Activated naive CD8-positive, alpha-beta T cell (primary cell): ENCODE measurements at regions not wholly inside any gene's neighbourhood (a gene's known extent, or its start where the extent isn't known, plus 50 kb on each side); places are given as distances from the start of the nearest gene placed in this dataset.

ENCODE experiments used
- H3K27ac Mint-ChIP-seq: one replicate; pipeline ENCODE4 v1.8.0; 2021; ENCODE audit warnings: mixed read lengths
- H3K27me3 Mint-ChIP-seq: one replicate; pipeline ENCODE4 v1.8.0; 2021; ENCODE audit warnings: mixed read lengths
- H3K36me3 Mint-ChIP-seq: one replicate; pipeline ENCODE4 v1.8.0; 2021; ENCODE audit warnings: mixed read lengths
- H3K4me1 Mint-ChIP-seq: one replicate; pipeline ENCODE4 v1.8.0; 2021; ENCODE audit warnings: low read depth, mixed read lengths
- H3K4me3 Mint-ChIP-seq: one replicate; pipeline ENCODE4 v1.8.0; 2021; ENCODE audit warnings: mild to moderate bottlenecking, mixed read lengths
- H3K9me3 Mint-ChIP-seq: one replicate; pipeline ENCODE4 v1.8.0; 2021; ENCODE audit warnings: low read depth, mixed read lengths

GRCh38 chr4:176883681-176884418 lies 91.1 kb upstream of the VEGFC start:
- Mint-ChIP-seq H3K4me1 (no peaks in the 10 kb centered on the region), H3K27me3 (no peaks in the 10 kb centered on the region), H3K36me3 (no peaks in the 10 kb centered on the region), H3K9me3 (peaks cover 11% of the 10 kb centered on the region), H3K4me3 (no peak overlapping the region), H3K27ac (no peak overlapping the region)

- Mint-ChIP-seq H3K27ac (no peak overlapping the region), H3K4me3 (no peak overlapping the region), H3K27me3 (no peaks in the 10 kb centered on the region), H3K36me3 (no peaks in the 10 kb centered on the region), H3K4me1 (no peaks in the 10 kb centered on the region), H3K9me3 (peaks cover 11% of the 10 kb centered on the region)
Observed at GRCh38 chr4:176885224-176885623, 92.5 kb upstream of the VEGFC start.

GRCh38 chr4:176886135-176886534 lies 93.4 kb upstream of the VEGFC start:
- H3K9me3 Mint-ChIP-seq = peaks cover 7% of the 10 kb centered on the region
- no peaks in the 10 kb centered on the region for H3K4me1 Mint-ChIP-seq
- H3K4me3 Mint-ChIP-seq = no peak overlapping the region
- H3K36me3 Mint-ChIP-seq = no peaks in the 10 kb centered on the region
- no peaks in the 10 kb centered on the region for H3K27me3 Mint-ChIP-seq
- no peak overlapping the region for H3K27ac Mint-ChIP-seq

GRCh38 chr4:176889776-176890175 lies 97.1 kb upstream of the VEGFC start:
- Mint-ChIP-seq H3K27ac (no peak overlapping the region), H3K9me3 (peaks cover 5% of the 10 kb centered on the region), H3K27me3 (no peaks in the 10 kb centered on the region), H3K4me3 (no peak overlapping the region), H3K36me3 (no peaks in the 10 kb centered on the region), H3K4me1 (no peaks in the 10 kb centered on the region)

- no peaks in the 10 kb centered on the region for H3K36me3 Mint-ChIP-seq
- H3K4me1 Mint-ChIP-seq = no peaks in the 10 kb centered on the region
- no peak overlapping the region for H3K27ac Mint-ChIP-seq
- H3K4me3 Mint-ChIP-seq = no peak overlapping the region
- H3K9me3 Mint-ChIP-seq = no peaks in the 10 kb centered on the region
- H3K27me3 Mint-ChIP-seq = no peaks in the 10 kb centered on the region
Observed at GRCh38 chr4:176894498-176894897, 101.8 kb upstream of the VEGFC start.

- Mint-ChIP-seq H3K27me3 (no peaks in the 10 kb centered on the region), H3K27ac (no peak overlapping the region), H3K9me3 (no peaks in the 10 kb centered on the region), H3K4me1 (no peaks in the 10 kb centered on the region), H3K4me3 (no peak overlapping the region), H3K36me3 (no peaks in the 10 kb centered on the region)
Observed at GRCh38 chr4:176896211-176896610, 103.5 kb upstream of the VEGFC start.

GRCh38 chr4:176897226-176897625 lies 104.5 kb upstream of the VEGFC start:
- Mint-ChIP-seq H3K27me3 (no peaks in the 10 kb centered on the region), H3K4me3 (no peak overlapping the region), H3K9me3 (no peaks in the 10 kb centered on the region), H3K4me1 (no peaks in the 10 kb centered on the region), H3K36me3 (no peaks in the 10 kb centered on the region), H3K27ac (no peak overlapping the region)

- Mint-ChIP-seq H3K4me3 (no peak overlapping the region), H3K4me1 (peaks cover 3% of the 10 kb centered on the region), H3K27ac (no peak overlapping the region), H3K27me3 (no peaks in the 10 kb centered on the region), H3K9me3 (no peaks in the 10 kb centered on the region), H3K36me3 (no peaks in the 10 kb centered on the region)
Observed at GRCh38 chr4:176898791-176899190, 106.1 kb upstream of the VEGFC start.

GRCh38 chr4:176902710-176903323 lies 110.1 kb upstream of the VEGFC start:
- Mint-ChIP-seq H3K27me3 (no peaks in the 10 kb centered on the region), H3K36me3 (no peaks in the 10 kb centered on the region), H3K9me3 (no peaks in the 10 kb centered on the region), H3K4me3 (no peak overlapping the region), H3K27ac (no peak overlapping the region), H3K4me1 (peaks cover 3% of the 10 kb centered on the region)

- no peaks in the 10 kb centered on the region for H3K36me3 Mint-ChIP-seq
- H3K27me3 Mint-ChIP-seq = no peaks in the 10 kb centered on the region
Observed at GRCh38 chr4:176906709-176907108, 114.0 kb upstream of the VEGFC start.

GRCh38 chr4:176910646-176911045 lies 117.9 kb upstream of the VEGFC start:
- H3K27ac Mint-ChIP-seq = no peak overlapping the region
- H3K36me3 Mint-ChIP-seq = no peaks in the 10 kb centered on the region
- H3K9me3 Mint-ChIP-seq = peaks cover 5% of the 10 kb centered on the region
- no peak overlapping the region for H3K4me3 Mint-ChIP-seq
- no peaks in the 10 kb centered on the region for H3K4me1 Mint-ChIP-seq
- H3K27me3 Mint-ChIP-seq = no peaks in the 10 kb centered on the region

More at GRCh38 chr4:176906709-176907108, 114.0 kb upstream of the VEGFC start:
- Mint-ChIP-seq H3K9me3 (no peaks in the 10 kb centered on the region), H3K4me1 (peaks cover 3% of the 10 kb centered on the region), H3K4me3 (no peak overlapping the region), H3K27ac (no peak overlapping the region)

GRCh38 chr4:176919631-176920030 lies 126.9 kb upstream of the VEGFC start:
- Mint-ChIP-seq H3K27ac (no peak overlapping the region), H3K4me1 (no peaks in the 10 kb centered on the region), H3K36me3 (no peaks in the 10 kb centered on the region), H3K27me3 (no peaks in the 10 kb centered on the region), H3K4me3 (no peak overlapping the region), H3K9me3 (peaks cover 6% of the 10 kb centered on the region)

GRCh38 chr4:176920694-176921093 lies 128.0 kb upstream of the VEGFC start:
- no peak overlapping the region for H3K4me3 Mint-ChIP-seq
- no peak overlapping the region for H3K27ac Mint-ChIP-seq
- no peaks in the 10 kb centered on the region for H3K4me1 Mint-ChIP-seq
- H3K36me3 Mint-ChIP-seq = no peaks in the 10 kb centered on the region
- no peaks in the 10 kb centered on the region for H3K27me3 Mint-ChIP-seq
- H3K9me3 Mint-ChIP-seq = no peaks in the 10 kb centered on the region

- H3K27me3 Mint-ChIP-seq = no peaks in the 10 kb centered on the region
- no peaks in the 10 kb centered on the region for H3K9me3 Mint-ChIP-seq
- H3K27ac Mint-ChIP-seq = no peak overlapping the region
- no peaks in the 10 kb centered on the region for H3K4me1 Mint-ChIP-seq
- H3K36me3 Mint-ChIP-seq = no peaks in the 10 kb centered on the region
- H3K4me3 Mint-ChIP-seq = no peak overlapping the region
Observed at GRCh38 chr4:176921256-176921655, 128.5 kb upstream of the VEGFC start.

- H3K4me1 Mint-ChIP-seq = no peaks in the 10 kb centered on the region
- H3K27me3 Mint-ChIP-seq = no peaks in the 10 kb centered on the region
- H3K36me3 Mint-ChIP-seq = no peaks in the 10 kb centered on the region
- no peaks in the 10 kb centered on the region for H3K9me3 Mint-ChIP-seq
- H3K4me3 Mint-ChIP-seq = no peak overlapping the region
- H3K27ac Mint-ChIP-seq = no peak overlapping the region
Observed at GRCh38 chr4:176924238-176924637, 131.5 kb upstream of the VEGFC start.

GRCh38 chr4:176925962-176926361 lies 133.2 kb upstream of the VEGFC start:
- Mint-ChIP-seq H3K27ac (no peak overlapping the region), H3K4me1 (no peaks in the 10 kb centered on the region), H3K9me3 (no peaks in the 10 kb centered on the region), H3K36me3 (no peaks in the 10 kb centered on the region), H3K27me3 (no peaks in the 10 kb centered on the region), H3K4me3 (no peak overlapping the region)
